Nephron progenitor cell (in vitro differentiated cells): ENCODE measurements at regions not wholly inside any gene's neighbourhood (a gene's known extent, or its start where the extent isn't known, plus 50 kb on each side); places are given as distances from the start of the nearest gene placed in this dataset.

Experiments
- DNase-seq: peaks from one replicate; pipeline ENCODE4 v3.0.0; 2021
- H3K27ac Mint-ChIP-seq: 2 replicates; pipeline ENCODE4 v1.8.0; 2021; ENCODE audit warnings: mild to moderate bottlenecking, moderate library complexity, mixed read lengths
- H3K27me3 Mint-ChIP-seq: 2 replicates; pipeline ENCODE4 v1.8.0; 2021; ENCODE audit warnings: mild to moderate bottlenecking, low read depth, mixed read lengths; ENCODE audit not compliant: poor library complexity
- H3K36me3 Mint-ChIP-seq: 2 replicates; pipeline ENCODE4 v1.8.0; 2021; ENCODE audit warnings: low read depth, mixed read lengths
- H3K4me1 Mint-ChIP-seq: 2 replicates; pipeline ENCODE4 v1.8.0; 2021; ENCODE audit warnings: mixed read lengths
- H3K4me3 Mint-ChIP-seq: 2 replicates; pipeline ENCODE4 v1.8.0; 2021; ENCODE audit warnings: mild to moderate bottlenecking, moderate library complexity, mixed read lengths
- H3K9me3 Mint-ChIP-seq: 2 replicates; pipeline ENCODE4 v1.8.0; 2021; ENCODE audit warnings: mild to moderate bottlenecking, moderate library complexity, mixed read lengths
- CTCF ChIP-seq: fragments of 200-600 bp; sonication (generic); IDR thresholded peaks from 2 replicates; pipeline ENCODE4 v1.5.0; 2021; ENCODE audit warnings: antibody characterized with exemption

GRCh38 chr13:105509981-105510762 is 1025.3 kb downstream of the EFNB2 start:
- Mint-ChIP-seq H3K4me1 (peaks cover 16% of the 10 kb centered on the region), H3K36me3 (no peaks in the 10 kb centered on the region), H3K9me3 (no peaks in the 10 kb centered on the region), H3K27ac (no peak overlapping the region), H3K4me3 (no peak overlapping the region), H3K27me3 (peaks cover 4% of the 10 kb centered on the region)
- DNase-seq, result no peak
- TF ChIP-seq CTCF, result no peak

GRCh38 chr13:105506463-105506862 is 1029.0 kb downstream of the EFNB2 start:
- Mint-ChIP-seq H3K9me3 (no peaks in the 10 kb centered on the region), H3K4me3 (no peak overlapping the region), H3K4me1 (peaks cover 22% of the 10 kb centered on the region), H3K27ac (no peak overlapping the region), H3K36me3 (no peaks in the 10 kb centered on the region), H3K27me3 (no peaks in the 10 kb centered on the region)
- TF ChIP-seq CTCF, result no peak
- no peak for DNase-seq

- no peak overlapping the region for H3K27ac Mint-ChIP-seq
Observed at GRCh38 chr13:105502193-105502592, 1033.3 kb downstream of the EFNB2 start.

GRCh38 chr13:105497597-105497996 is 1037.9 kb downstream of the EFNB2 start:
- DNase-seq, result no peak
- H3K27ac Mint-ChIP-seq, result no peak overlapping the region
- H3K9me3 Mint-ChIP-seq, result no peaks in the 10 kb centered on the region
- peaks cover 6% of the 10 kb centered on the region for H3K4me1 Mint-ChIP-seq
- TF ChIP-seq CTCF, result no peak
- no peak overlapping the region for H3K4me3 Mint-ChIP-seq
- no peaks in the 10 kb centered on the region for H3K36me3 Mint-ChIP-seq
- no peaks in the 10 kb centered on the region for H3K27me3 Mint-ChIP-seq

More at GRCh38 chr13:105502193-105502592, 1033.3 kb downstream of the EFNB2 start:
- no peaks in the 10 kb centered on the region for H3K27me3 Mint-ChIP-seq
- no peaks in the 10 kb centered on the region for H3K36me3 Mint-ChIP-seq
- H3K9me3 Mint-ChIP-seq, result no peaks in the 10 kb centered on the region
- peaks cover 11% of the 10 kb centered on the region for H3K4me1 Mint-ChIP-seq
- no peak overlapping the region for H3K4me3 Mint-ChIP-seq
- TF ChIP-seq CTCF, result no peak
- no peak for DNase-seq

- H3K4me3 Mint-ChIP-seq, result no peak overlapping the region
- H3K27ac Mint-ChIP-seq, result no peak overlapping the region
- DNase-seq, result no peak
- H3K9me3 Mint-ChIP-seq, result no peaks in the 10 kb centered on the region
- H3K27me3 Mint-ChIP-seq, result no peaks in the 10 kb centered on the region
- TF ChIP-seq CTCF, result no peak
- H3K4me1 Mint-ChIP-seq, result no peaks in the 10 kb centered on the region
- no peaks in the 10 kb centered on the region for H3K36me3 Mint-ChIP-seq
Observed at GRCh38 chr13:105492216-105492615, 1043.2 kb downstream of the EFNB2 start.

GRCh38 chr13:105491345-105491744 is 1044.1 kb downstream of the EFNB2 start:
- no peaks in the 10 kb centered on the region for H3K36me3 Mint-ChIP-seq
- no peak for TF ChIP-seq CTCF
- H3K4me1 Mint-ChIP-seq, result no peaks in the 10 kb centered on the region
- H3K27me3 Mint-ChIP-seq, result no peaks in the 10 kb centered on the region
- H3K27ac Mint-ChIP-seq, result no peak overlapping the region
- no peaks in the 10 kb centered on the region for H3K9me3 Mint-ChIP-seq
- no peak overlapping the region for H3K4me3 Mint-ChIP-seq
- no peak for DNase-seq
